ENCODE measurements at regions not wholly inside any gene's neighbourhood (a gene's known extent, or its start where the extent isn't known, plus 50 kb on each side); places are given as distances from the start of the nearest gene placed in this dataset.

DNA sequence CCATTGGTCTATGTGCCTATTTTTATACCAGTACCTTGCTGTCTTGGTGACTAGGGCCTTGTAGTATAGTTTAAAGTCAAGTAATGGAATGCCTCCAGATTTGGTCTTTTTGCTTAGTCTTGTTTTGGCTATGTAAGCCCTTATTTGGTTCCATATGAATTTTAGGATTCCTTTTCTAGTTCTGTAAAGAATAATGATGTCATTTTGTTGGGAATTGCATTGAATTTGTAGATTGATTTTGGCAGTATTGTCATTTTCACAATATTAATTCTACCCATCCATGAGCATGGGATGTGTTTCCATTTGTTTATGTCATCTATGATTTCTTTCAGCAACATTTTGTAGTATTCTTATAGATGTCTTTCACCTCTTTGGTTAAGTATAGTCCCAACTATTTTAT lies 96.4 kb upstream of the PAK5 start:
- Histone ChIP-seq H3K23ac (ENCODE audit: low read length in 2 of 2) (no peak overlapping the region), H3K36me3 (ENCODE audit: control insufficient read depth in 1 of 2, insufficient read depth in 2 of 2, low read depth in 1 of 2, low read length in 2 of 2) (no peaks in the 10 kb centered on the region), H2BK15ac (ENCODE audit: low read depth, poor library complexity, severe bottlenecking) (no peak overlapping the region), H3K79me1 (replicated peaks; ENCODE audit: low read length, poor library complexity, severe bottlenecking) (no peaks in the 10 kb centered on the region), H2BK5ac (ENCODE audit: low read depth, low read length, poor library complexity, severe bottlenecking) (no peak overlapping the region), H2BK120ac (ENCODE audit: low read depth, low read length) (no peak overlapping the region), H2AK5ac (ENCODE audit: low read length, severe bottlenecking) (no peak overlapping the region), H3K4me1 (ENCODE audit: control insufficient read depth, insufficient read depth, low read depth, low read length) (no peaks in the 10 kb centered on the region), H3K18ac (ENCODE audit: low read depth in 1 of 2, low read length in 2 of 2) (no peak overlapping the region), H3K4me2 (ENCODE audit: low read length, poor library complexity, severe bottlenecking) (no peak overlapping the region), H3K4me3 (ENCODE audit: insufficient read depth in 1 of 2, low read depth in 1 of 2, low read length in 2 of 2) (no peak overlapping the region), H2AFZ (ENCODE audit: low read depth, low read length) (no peak overlapping the region), H4K8ac (ENCODE audit: low read length) (no peak overlapping the region), H3K9me3 (ENCODE audit: control insufficient read depth, low read length) (peaks cover 2% of the 10 kb centered on the region), H4K91ac (ENCODE audit: low read length) (no peak overlapping the region), H2BK12ac (ENCODE audit: low read length in 2 of 2) (no peak overlapping the region), H3K27me3 (ENCODE audit: control insufficient read depth in 1 of 2, insufficient read depth in 1 of 2, low read length in 2 of 2) (peaks cover 0 to 6% of the 10 kb centered on the region in 2 experiments), H3K4ac (ENCODE audit: low read depth in 1 of 2, low read length in 2 of 2) (no peak overlapping the region), H3K14ac (ENCODE audit: low read length in 2 of 2) (no peak overlapping the region), H3K27ac (ENCODE audit: low read length, poor library complexity, severe bottlenecking) (no peak overlapping the region), H3K9ac (ENCODE audit: low read length) (no peak overlapping the region)
- DNase-seq = no peak

DNA sequence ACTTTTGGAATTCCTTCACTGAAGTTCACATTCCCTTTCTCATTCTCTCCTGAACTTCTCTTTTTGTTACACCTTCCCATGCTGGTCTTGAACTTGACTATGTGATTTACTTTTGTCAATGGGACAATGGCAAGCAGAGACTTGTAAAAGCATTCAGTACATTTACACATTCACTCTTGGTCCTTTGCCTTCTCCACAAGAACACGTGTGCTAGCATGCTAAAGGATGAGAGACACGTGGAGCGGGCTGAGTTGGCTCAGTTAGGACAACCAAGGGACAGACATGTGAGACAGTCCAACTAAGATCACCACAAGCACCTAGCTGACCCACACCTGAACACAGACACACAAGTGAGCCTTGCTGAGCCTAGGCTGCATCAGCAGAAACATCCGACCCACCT lies 91.3 kb upstream of the PAK5 start:
- Histone ChIP-seq H3K4me3 (ENCODE audit: insufficient read depth in 1 of 2, low read depth in 1 of 2, low read length in 2 of 2) (no peak overlapping the region), H3K14ac (ENCODE audit: low read length in 2 of 2) (peak overlapping the region in 1 of 2 experiments; percentile 68), H2BK15ac (ENCODE audit: low read depth, poor library complexity, severe bottlenecking) (no peak overlapping the region), H3K27ac (ENCODE audit: low read length, poor library complexity, severe bottlenecking) (no peak overlapping the region), H3K4me2 (ENCODE audit: low read length, poor library complexity, severe bottlenecking) (no peak overlapping the region), H2AFZ (ENCODE audit: low read depth, low read length) (no peak overlapping the region), H4K8ac (ENCODE audit: low read length) (no peak overlapping the region), H3K79me1 (replicated peaks; ENCODE audit: low read length, poor library complexity, severe bottlenecking) (no peaks in the 10 kb centered on the region), H4K91ac (ENCODE audit: low read length) (no peak overlapping the region), H3K23ac (ENCODE audit: low read length in 2 of 2) (no peak overlapping the region), H3K18ac (ENCODE audit: low read depth in 1 of 2, low read length in 2 of 2) (no peak overlapping the region), H3K36me3 (ENCODE audit: control insufficient read depth in 1 of 2, insufficient read depth in 2 of 2, low read depth in 1 of 2, low read length in 2 of 2) (no peaks in the 10 kb centered on the region), H3K4ac (ENCODE audit: low read depth in 1 of 2, low read length in 2 of 2) (no peak overlapping the region), H2BK5ac (ENCODE audit: low read depth, low read length, poor library complexity, severe bottlenecking) (no peak overlapping the region), H3K9me3 (ENCODE audit: control insufficient read depth, low read length) (no peaks in the 10 kb centered on the region), H2BK120ac (ENCODE audit: low read depth, low read length) (no peak overlapping the region), H2BK12ac (ENCODE audit: low read length in 2 of 2) (no peak overlapping the region), H3K27me3 (ENCODE audit: control insufficient read depth in 1 of 2, insufficient read depth in 1 of 2, low read length in 2 of 2) (peaks cover 16 to 35% of the 10 kb centered on the region in 2 experiments), H2AK5ac (ENCODE audit: low read length, severe bottlenecking) (no peak overlapping the region), H3K4me1 (ENCODE audit: control insufficient read depth, insufficient read depth, low read depth, low read length) (no peaks in the 10 kb centered on the region), H3K9ac (ENCODE audit: low read length) (no peak overlapping the region)
- DNase-seq = no peak
- 72% methylated on average over 3 of the region's 4 CpGs for WGBS

DNA sequence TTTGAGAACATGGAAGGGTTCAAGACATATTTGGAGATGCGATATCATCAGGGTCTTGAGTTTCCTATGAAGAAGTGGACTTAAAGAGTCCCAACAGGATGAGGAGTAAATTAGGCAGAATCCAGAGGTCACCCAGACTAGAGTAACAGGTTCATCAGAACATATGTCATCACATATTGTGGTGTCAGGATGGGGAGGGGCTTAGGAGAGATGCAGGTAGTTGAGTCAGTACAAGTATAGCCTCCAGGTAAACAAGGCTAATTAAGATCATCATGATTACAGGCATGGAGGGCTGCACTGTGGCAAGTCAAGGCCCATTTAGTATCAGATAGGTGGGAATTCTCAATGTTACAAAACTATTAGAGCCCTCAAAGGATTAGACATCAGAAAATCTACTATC lies 90.1 kb upstream of the PAK5 start:
- no peak overlapping the region for H2BK120ac ChIP-seq (ENCODE audit: low read depth, low read length)
- no peak overlapping the region for H2AK5ac ChIP-seq (ENCODE audit: low read length, severe bottlenecking)
- 84% methylated on average over 1 of the region's 1 CpG for WGBS
- no peak overlapping the region for H3K27ac ChIP-seq (ENCODE audit: low read length, poor library complexity, severe bottlenecking)
- H4K8ac ChIP-seq (ENCODE audit: low read length) = no peak overlapping the region
- H2AFZ ChIP-seq (ENCODE audit: low read depth, low read length) = no peak overlapping the region
- H3K14ac ChIP-seq (ENCODE audit: low read length in 2 of 2) = no peak overlapping the region
- no peak overlapping the region for H3K18ac ChIP-seq (ENCODE audit: low read depth in 1 of 2, low read length in 2 of 2)
- no peak overlapping the region for H3K23ac ChIP-seq (ENCODE audit: low read length in 2 of 2)
- no peak overlapping the region for H2BK15ac ChIP-seq (ENCODE audit: low read depth, poor library complexity, severe bottlenecking)
- H2BK12ac ChIP-seq (ENCODE audit: low read length in 2 of 2) = no peak overlapping the region
- peaks cover 16 to 38% of the 10 kb centered on the region in 2 experiments for H3K27me3 ChIP-seq (ENCODE audit: control insufficient read depth in 1 of 2, insufficient read depth in 1 of 2, low read length in 2 of 2)
- H3K4me3 ChIP-seq (ENCODE audit: insufficient read depth in 1 of 2, low read depth in 1 of 2, low read length in 2 of 2) = no peak overlapping the region
- no peak overlapping the region for H3K9ac ChIP-seq (ENCODE audit: low read length)
- H3K4me1 ChIP-seq (ENCODE audit: control insufficient read depth, insufficient read depth, low read depth, low read length) = no peaks in the 10 kb centered on the region
- H3K9me3 ChIP-seq (ENCODE audit: control insufficient read depth, low read length) = no peaks in the 10 kb centered on the region
- H3K79me1 ChIP-seq (replicated peaks; ENCODE audit: low read length, poor library complexity, severe bottlenecking) = no peaks in the 10 kb centered on the region
- H3K4me2 ChIP-seq (ENCODE audit: low read length, poor library complexity, severe bottlenecking) = no peak overlapping the region
- no peak overlapping the region for H4K91ac ChIP-seq (ENCODE audit: low read length)
- no peaks in the 10 kb centered on the region for H3K36me3 ChIP-seq (ENCODE audit: control insufficient read depth in 1 of 2, insufficient read depth in 2 of 2, low read depth in 1 of 2, low read length in 2 of 2)
- DNase-seq = no peak
- no peak overlapping the region for H2BK5ac ChIP-seq (ENCODE audit: low read depth, low read length, poor library complexity, severe bottlenecking)
- H3K4ac ChIP-seq (ENCODE audit: low read depth in 1 of 2, low read length in 2 of 2) = no peak overlapping the region

DNA sequence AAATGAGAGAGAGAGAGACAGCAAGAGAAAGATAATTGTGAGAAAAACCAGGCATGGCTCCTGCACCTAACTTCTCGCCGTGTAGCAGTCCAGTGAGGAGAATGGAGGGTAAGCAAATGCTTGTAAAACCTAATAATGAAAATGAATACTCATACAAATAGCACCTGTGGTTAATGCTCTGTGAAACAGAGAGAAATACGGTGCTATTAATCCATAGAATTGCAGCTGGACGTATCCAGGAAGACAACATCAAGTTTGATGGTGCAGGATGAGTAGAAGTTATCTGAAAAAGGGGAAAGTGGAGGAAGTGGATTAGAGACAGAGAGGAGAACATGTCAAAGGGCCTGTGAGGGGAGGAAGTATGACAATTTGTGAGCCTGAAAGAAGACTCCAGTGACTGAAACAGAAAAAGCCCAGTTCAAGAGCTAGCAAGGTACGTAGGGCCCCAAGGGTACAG lies 89.4 kb upstream of the PAK5 start:
- no peak overlapping the region for H3K9ac ChIP-seq (ENCODE audit: low read length)
- H3K27me3 ChIP-seq (ENCODE audit: control insufficient read depth in 1 of 2, insufficient read depth in 1 of 2, low read length in 2 of 2) = peaks cover 16 to 38% of the 10 kb centered on the region in 2 experiments
- H3K4ac ChIP-seq (ENCODE audit: low read depth in 1 of 2, low read length in 2 of 2) = no peak overlapping the region
- no peak overlapping the region for H3K23ac ChIP-seq (ENCODE audit: low read length in 2 of 2)
- no peak overlapping the region for H2BK5ac ChIP-seq (ENCODE audit: low read depth, low read length, poor library complexity, severe bottlenecking)
- H3K36me3 ChIP-seq (ENCODE audit: control insufficient read depth in 1 of 2, insufficient read depth in 2 of 2, low read depth in 1 of 2, low read length in 2 of 2) = no peaks in the 10 kb centered on the region
- H3K4me3 ChIP-seq (ENCODE audit: insufficient read depth in 1 of 2, low read depth in 1 of 2, low read length in 2 of 2) = no peak overlapping the region
- no peak overlapping the region for H3K4me2 ChIP-seq (ENCODE audit: low read length, poor library complexity, severe bottlenecking)
- no peak overlapping the region for H3K18ac ChIP-seq (ENCODE audit: low read depth in 1 of 2, low read length in 2 of 2)
- H3K14ac ChIP-seq (ENCODE audit: low read length in 2 of 2) = no peak overlapping the region
- no peak overlapping the region for H2BK12ac ChIP-seq (ENCODE audit: low read length in 2 of 2)
- DNase-seq = no peak
- no peaks in the 10 kb centered on the region for H3K4me1 ChIP-seq (ENCODE audit: control insufficient read depth, insufficient read depth, low read depth, low read length)
- no peak overlapping the region for H2AFZ ChIP-seq (ENCODE audit: low read depth, low read length)
- H2BK120ac ChIP-seq (ENCODE audit: low read depth, low read length) = no peak overlapping the region
- H2BK15ac ChIP-seq (ENCODE audit: low read depth, poor library complexity, severe bottlenecking) = no peak overlapping the region
- no peak overlapping the region for H2AK5ac ChIP-seq (ENCODE audit: low read length, severe bottlenecking)
- no peak overlapping the region for H3K27ac ChIP-seq (ENCODE audit: low read length, poor library complexity, severe bottlenecking)
- H3K9me3 ChIP-seq (ENCODE audit: control insufficient read depth, low read length) = no peaks in the 10 kb centered on the region
- no peak overlapping the region for H4K91ac ChIP-seq (ENCODE audit: low read length)
- WGBS = 39% methylated on average over 3 of the region's 5 CpGs
- H4K8ac ChIP-seq (ENCODE audit: low read length) = no peak overlapping the region
- no peaks in the 10 kb centered on the region for H3K79me1 ChIP-seq (replicated peaks; ENCODE audit: low read length, poor library complexity, severe bottlenecking)

Measured in mesenchymal stem cell (in vitro differentiated cells and primary cell).